ENCODE measurements at regions not wholly inside any gene's neighbourhood (a gene's known extent, or its start where the extent isn't known, plus 50 kb on each side); places are given as distances from the start of the nearest gene placed in this dataset.

GRCh38 chr7:119472408-119473038, 800.5 kb upstream of the KCND2 start:
- no peak for TF ChIP-seq EZH2 (IDR thresholded peaks at IDR 0.05; ENCODE audit: borderline replicate concordance, insufficient read depth, low read length, poor library complexity, severe bottlenecking)
- TF ChIP-seq CTCF (IDR thresholded peaks at IDR 0.05; ENCODE audit: poor library complexity, severe bottlenecking) = no peak
- no peak for TF ChIP-seq SMC3 (conservative IDR thresholded peaks at IDR 0.05; ENCODE audit: poor library complexity)
- no peak for TF ChIP-seq EP300 (conservative IDR thresholded peaks at IDR 0.05; ENCODE audit: poor library complexity, severe bottlenecking)
- no peak for TF ChIP-seq POLR2AphosphoS5 (IDR thresholded peaks at IDR 0.05)
- no peak for TF ChIP-seq MXI1 (conservative IDR thresholded peaks at IDR 0.05; ENCODE audit: poor library complexity, severe bottlenecking)

Data from neural cell (in vitro differentiated cells).